ENCODE measurements at regions not wholly inside any gene's neighbourhood (a gene's known extent, or its start where the extent isn't known, plus 50 kb on each side); places are given as distances from the start of the nearest gene placed in this dataset.

DNA sequence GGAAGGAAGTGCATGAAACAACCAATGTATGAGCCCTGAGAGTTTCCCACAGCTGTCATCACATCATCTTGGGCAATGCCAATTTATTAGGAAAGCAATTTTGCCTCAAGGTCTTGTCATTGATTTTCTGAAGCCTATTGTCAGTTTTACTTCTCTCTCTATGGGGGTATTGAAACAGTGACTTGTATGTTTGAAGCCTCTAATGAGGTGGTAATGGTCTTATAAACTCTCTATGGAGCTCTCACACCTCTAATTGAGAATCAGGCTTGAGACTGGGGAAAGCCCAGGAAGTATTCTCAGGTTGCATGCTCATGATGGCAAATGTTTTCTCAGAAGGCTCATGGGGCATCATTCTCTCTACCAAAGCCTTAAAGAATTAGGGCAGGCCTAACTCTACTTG is 308.2 kb upstream of the EMCN start:
- TF ChIP-seq, protein P1, sequence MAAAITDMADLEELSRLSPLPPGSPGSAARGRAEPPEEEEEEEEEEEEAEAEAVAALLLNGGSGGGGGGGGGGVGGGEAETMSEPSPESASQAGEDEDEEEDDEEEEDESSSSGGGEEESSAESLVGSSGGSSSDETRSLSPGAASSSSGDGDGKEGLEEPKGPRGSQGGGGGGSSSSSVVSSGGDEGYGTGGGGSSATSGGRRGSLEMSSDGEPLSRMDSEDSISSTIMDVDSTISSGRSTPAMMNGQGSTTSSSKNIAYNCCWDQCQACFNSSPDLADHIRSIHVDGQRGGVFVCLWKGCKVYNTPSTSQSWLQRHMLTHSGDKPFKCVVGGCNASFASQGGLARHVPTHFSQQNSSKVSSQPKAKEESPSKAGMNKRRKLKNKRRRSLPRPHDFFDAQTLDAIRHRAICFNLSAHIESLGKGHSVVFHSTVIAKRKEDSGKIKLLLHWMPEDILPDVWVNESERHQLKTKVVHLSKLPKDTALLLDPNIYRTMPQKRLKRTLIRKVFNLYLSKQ (tag by site-specific recombination; IDR thresholded peaks at IDR 0.05; ENCODE audit: borderline replicate concordance): no peak
- TF ChIP-seq, protein P2, sequence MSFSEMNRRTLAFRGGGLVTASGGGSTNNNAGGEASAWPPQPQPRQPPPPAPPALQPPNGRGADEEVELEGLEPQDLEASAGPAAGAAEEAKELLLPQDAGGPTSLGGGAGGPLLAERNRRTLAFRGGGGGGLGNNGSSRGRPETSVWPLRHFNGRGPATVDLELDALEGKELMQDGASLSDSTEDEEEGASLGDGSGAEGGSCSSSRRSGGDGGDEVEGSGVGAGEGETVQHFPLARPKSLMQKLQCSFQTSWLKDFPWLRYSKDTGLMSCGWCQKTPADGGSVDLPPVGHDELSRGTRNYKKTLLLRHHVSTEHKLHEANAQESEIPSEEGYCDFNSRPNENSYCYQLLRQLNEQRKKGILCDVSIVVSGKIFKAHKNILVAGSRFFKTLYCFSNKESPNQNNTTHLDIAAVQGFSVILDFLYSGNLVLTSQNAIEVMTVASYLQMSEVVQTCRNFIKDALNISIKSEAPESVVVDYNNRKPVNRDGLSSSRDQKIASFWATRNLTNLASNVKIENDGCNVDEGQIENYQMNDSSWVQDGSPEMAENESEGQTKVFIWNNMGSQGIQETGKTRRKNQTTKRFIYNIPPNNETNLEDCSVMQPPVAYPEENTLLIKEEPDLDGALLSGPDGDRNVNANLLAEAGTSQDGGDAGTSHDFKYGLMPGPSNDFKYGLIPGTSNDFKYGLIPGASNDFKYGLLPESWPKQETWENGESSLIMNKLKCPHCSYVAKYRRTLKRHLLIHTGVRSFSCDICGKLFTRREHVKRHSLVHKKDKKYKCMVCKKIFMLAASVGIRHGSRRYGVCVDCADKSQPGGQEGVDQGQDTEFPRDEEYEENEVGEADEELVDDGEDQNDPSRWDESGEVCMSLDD (tag by site-specific recombination; IDR thresholded peaks at IDR 0.05): no peak
- TF ChIP-seq ZNF623 (tag by site-specific recombination; IDR thresholded peaks at IDR 0.05) (no peak), ZNF169 (tag by site-specific recombination; IDR thresholded peaks at IDR 0.05) (no peak), OVOL3 (tag by site-specific recombination; IDR thresholded peaks at IDR 0.05) (no peak), ZBTB17 (tag by site-specific recombination; IDR thresholded peaks at IDR 0.05) (no peak), ZNF19 (tag by site-specific recombination; IDR thresholded peaks at IDR 0.05; ENCODE audit: low read depth) (no peak), FEZF1 (tag by site-specific recombination; IDR thresholded peaks at IDR 0.05) (no peak), ZNF354C (tag by site-specific recombination; IDR thresholded peaks at IDR 0.05; ENCODE audit: borderline replicate concordance, low read depth) (no peak), ZNF529 (tag by site-specific recombination; IDR thresholded peaks at IDR 0.05; ENCODE audit: insufficient replicate concordance) (no peak)
- TF ChIP-seq, protein P3, sequence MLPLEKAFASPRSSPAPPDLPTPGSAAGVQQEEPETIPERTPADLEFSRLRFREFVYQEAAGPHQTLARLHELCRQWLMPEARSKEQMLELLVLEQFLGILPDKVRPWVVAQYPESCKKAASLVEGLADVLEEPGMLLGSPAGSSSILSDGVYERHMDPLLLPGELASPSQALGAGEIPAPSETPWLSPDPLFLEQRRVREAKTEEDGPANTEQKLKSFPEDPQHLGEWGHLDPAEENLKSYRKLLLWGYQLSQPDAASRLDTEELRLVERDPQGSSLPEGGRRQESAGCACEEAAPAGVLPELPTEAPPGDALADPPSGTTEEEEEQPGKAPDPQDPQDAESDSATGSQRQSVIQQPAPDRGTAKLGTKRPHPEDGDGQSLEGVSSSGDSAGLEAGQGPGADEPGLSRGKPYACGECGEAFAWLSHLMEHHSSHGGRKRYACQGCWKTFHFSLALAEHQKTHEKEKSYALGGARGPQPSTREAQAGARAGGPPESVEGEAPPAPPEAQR (tag by site-specific recombination; IDR thresholded peaks at IDR 0.05): no peak
- CTCF ChIA-PET: interaction anchor here (1.2 kb wide), 1 partner anchor 31 kb away, joined by 3 read pairs; no protein-coding TSS in a partner anchor

DNA sequence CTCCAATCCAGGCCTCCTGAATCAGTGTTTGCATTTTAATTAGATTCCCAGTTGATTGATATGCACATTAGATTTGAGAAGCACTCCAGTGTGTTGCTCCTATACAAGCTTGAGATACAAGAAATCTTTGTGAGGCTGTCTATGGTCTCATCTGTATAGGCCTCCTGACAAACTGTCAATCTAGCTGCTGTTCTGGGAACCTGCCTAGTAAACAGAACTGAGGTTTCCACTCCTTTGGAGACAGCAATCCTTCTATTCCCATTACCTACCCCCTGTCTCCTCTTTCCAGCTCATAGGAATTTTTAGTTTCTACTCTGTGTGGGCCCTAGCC is 306.1 kb upstream of the EMCN start:
- Histone ChIP-seq H3K27ac (ENCODE audit: extremely low read depth, low read depth, low read length) (no peak overlapping the region), H3K4me3 (ENCODE audit: low read depth, low read length) (no peak overlapping the region), H3K36me3 (ENCODE audit: control insufficient read depth in 2 of 2, insufficient read depth in 1 of 2, low read length in 2 of 2) (no peaks in the 10 kb centered on the region), H3K4me1 (ENCODE audit: control insufficient read depth, insufficient read depth, low read length) (no peaks in the 10 kb centered on the region), H3K9me3 (ENCODE audit: control insufficient read depth, insufficient read depth, low read depth, low read length) (no peaks in the 10 kb centered on the region)
- ChIA-PET CTCF (no interaction called here), POLR2A (no interaction called here)
- TF ChIP-seq ZNF701 (tag by site-specific recombination; IDR thresholded peaks at IDR 0.05) (no peak), GFI1B (tag by site-specific recombination; IDR thresholded peaks at IDR 0.05) (no peak), ZNF223 (tag by site-specific recombination; IDR thresholded peaks at IDR 0.05) (no peak), ZNF623 (tag by site-specific recombination; IDR thresholded peaks at IDR 0.05) (no peak), MYNN (tag by site-specific recombination; IDR thresholded peaks at IDR 0.05; ENCODE audit: borderline replicate concordance) (no peak), ZNF624 (tag by site-specific recombination; IDR thresholded peaks at IDR 0.05) (no peak), ZBTB8A (tag by site-specific recombination; IDR thresholded peaks at IDR 0.05) (no peak), RBAK (tag by site-specific recombination; IDR thresholded peaks at IDR 0.05) (no peak)
- TF ChIP-seq, protein P4, sequence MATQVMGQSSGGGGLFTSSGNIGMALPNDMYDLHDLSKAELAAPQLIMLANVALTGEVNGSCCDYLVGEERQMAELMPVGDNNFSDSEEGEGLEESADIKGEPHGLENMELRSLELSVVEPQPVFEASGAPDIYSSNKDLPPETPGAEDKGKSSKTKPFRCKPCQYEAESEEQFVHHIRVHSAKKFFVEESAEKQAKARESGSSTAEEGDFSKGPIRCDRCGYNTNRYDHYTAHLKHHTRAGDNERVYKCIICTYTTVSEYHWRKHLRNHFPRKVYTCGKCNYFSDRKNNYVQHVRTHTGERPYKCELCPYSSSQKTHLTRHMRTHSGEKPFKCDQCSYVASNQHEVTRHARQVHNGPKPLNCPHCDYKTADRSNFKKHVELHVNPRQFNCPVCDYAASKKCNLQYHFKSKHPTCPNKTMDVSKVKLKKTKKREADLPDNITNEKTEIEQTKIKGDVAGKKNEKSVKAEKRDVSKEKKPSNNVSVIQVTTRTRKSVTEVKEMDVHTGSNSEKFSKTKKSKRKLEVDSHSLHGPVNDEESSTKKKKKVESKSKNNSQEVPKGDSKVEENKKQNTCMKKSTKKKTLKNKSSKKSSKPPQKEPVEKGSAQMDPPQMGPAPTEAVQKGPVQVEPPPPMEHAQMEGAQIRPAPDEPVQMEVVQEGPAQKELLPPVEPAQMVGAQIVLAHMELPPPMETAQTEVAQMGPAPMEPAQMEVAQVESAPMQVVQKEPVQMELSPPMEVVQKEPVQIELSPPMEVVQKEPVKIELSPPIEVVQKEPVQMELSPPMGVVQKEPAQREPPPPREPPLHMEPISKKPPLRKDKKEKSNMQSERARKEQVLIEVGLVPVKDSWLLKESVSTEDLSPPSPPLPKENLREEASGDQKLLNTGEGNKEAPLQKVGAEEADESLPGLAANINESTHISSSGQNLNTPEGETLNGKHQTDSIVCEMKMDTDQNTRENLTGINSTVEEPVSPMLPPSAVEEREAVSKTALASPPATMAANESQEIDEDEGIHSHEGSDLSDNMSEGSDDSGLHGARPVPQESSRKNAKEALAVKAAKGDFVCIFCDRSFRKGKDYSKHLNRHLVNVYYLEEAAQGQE (tag by site-specific recombination; IDR thresholded peaks at IDR 0.05): no peak

More for the DNA sequence above, 308.2 kb upstream of the EMCN start:
- Histone ChIP-seq H3K27ac (ENCODE audit: extremely low read depth, low read depth, low read length) (no peak overlapping the region), H3K4me3 (ENCODE audit: low read depth, low read length) (no peak overlapping the region), H3K4me1 (ENCODE audit: control insufficient read depth, insufficient read depth, low read length) (no peaks in the 10 kb centered on the region), H3K36me3 (ENCODE audit: control insufficient read depth in 2 of 2, insufficient read depth in 1 of 2, low read length in 2 of 2) (no peaks in the 10 kb centered on the region), H3K9me3 (ENCODE audit: control insufficient read depth, insufficient read depth, low read depth, low read length) (no peaks in the 10 kb centered on the region)
- POLR2A ChIA-PET: no interaction called here

All from HEK293 (cell line).